Duodenal mucosa (tissue), 2 donors: ENCODE measurements at regions not wholly inside any gene's neighbourhood (a gene's known extent, or its start where the extent isn't known, plus 50 kb on each side); places are given as distances from the start of the nearest gene placed in this dataset.
"Not testable (repeated sequence)": the region's sequence is repeated elsewhere in the genome, so short reads cannot be mapped to it uniquely, and the experiment has no call there.

Source experiments
- H3K27ac ChIP-seq: one replicate; pipeline ENCODE4 v1.7.0; 2013; ENCODE audit warnings: low read depth, low read length
- H3K27me3 ChIP-seq, 2 donors: one replicate each; pipeline ENCODE4 v1.7.0; 2013; ENCODE audit warnings: low read length in 2 of 2, control low read depth in 1 of 2; ENCODE audit not compliant: insufficient read depth in 2 of 2, control insufficient read depth in 1 of 2
- H3K36me3 ChIP-seq, 2 donors: one replicate each; pipeline ENCODE4 v1.7.0; 2013; ENCODE audit warnings: low read length in 2 of 2, control low read depth in 1 of 2; ENCODE audit not compliant: insufficient read depth in 2 of 2, control insufficient read depth in 1 of 2
- H3K4me1 ChIP-seq, 2 donors: one replicate each; pipeline ENCODE4 v1.7.0; 2013; ENCODE audit warnings: low read length in 2 of 2, control low read depth in 1 of 2; ENCODE audit not compliant: insufficient read depth in 2 of 2, control insufficient read depth in 1 of 2
- H3K4me3 ChIP-seq, 2 donors: one replicate each; pipeline ENCODE4 v1.7.0; 2013; ENCODE audit warnings: low read length in 2 of 2, low read depth in 1 of 2
- H3K9ac ChIP-seq, 2 donors: one replicate each; pipeline ENCODE4 v1.7.0; 2013; ENCODE audit warnings: low read length in 2 of 2, low read depth in 1 of 2
- H3K9me3 ChIP-seq, 2 donors: one replicate each; pipeline ENCODE4 v1.7.0; 2013; ENCODE audit warnings: low read length in 2 of 2, control low read depth in 1 of 2; ENCODE audit not compliant: control insufficient read depth in 1 of 2

DNA sequence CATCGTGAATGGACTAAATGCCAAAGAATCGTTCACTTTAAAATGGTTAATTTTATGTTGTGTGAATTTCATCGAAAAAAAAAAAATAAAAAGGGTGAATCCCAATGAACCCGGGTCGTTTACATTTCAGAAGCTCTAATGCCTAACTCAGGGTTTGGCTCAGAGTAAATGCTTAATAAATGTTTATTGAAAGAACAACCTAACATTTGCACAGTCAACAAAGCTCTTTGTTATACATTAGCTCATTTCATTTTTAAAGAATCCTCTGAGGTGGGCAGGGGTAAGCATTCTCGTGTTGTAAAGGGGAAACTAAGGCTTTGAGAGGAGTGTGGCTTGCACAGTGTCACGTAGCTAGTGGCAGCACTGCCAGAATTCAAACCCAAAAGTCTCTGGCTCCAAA is 109.5 kb downstream of the RPLP1 start:
- Histone ChIP-seq H3K27ac (no peak overlapping the region), H3K9me3 (no peaks in the 10 kb centered on the region)

GRCh38 chr15:69562564-69562963 is 109.9 kb downstream of the RPLP1 start:
- no peak overlapping the region for H3K9ac ChIP-seq
- no peaks in the 10 kb centered on the region for H3K36me3 ChIP-seq
- peaks cover 19 to 44% of the 10 kb centered on the region in 2 donors for H3K4me1 ChIP-seq
- H3K9me3 ChIP-seq, result no peaks in the 10 kb centered on the region
- H3K27ac ChIP-seq, result no peak overlapping the region
- H3K27me3 ChIP-seq, result no peaks in the 10 kb centered on the region
- no peak overlapping the region for H3K4me3 ChIP-seq

More for the DNA sequence above, 109.5 kb downstream of the RPLP1 start:
- no peaks in the 10 kb centered on the region for H3K36me3 ChIP-seq
- no peak overlapping the region for H3K4me3 ChIP-seq
- H3K9ac ChIP-seq, result no peak overlapping the region
- H3K4me1 ChIP-seq, result peaks cover 19 to 45% of the 10 kb centered on the region in 2 donors
- no peaks in the 10 kb centered on the region for H3K27me3 ChIP-seq

GRCh38 chr15:69565066-69565655 is 112.5 kb downstream of the RPLP1 start:
- no peaks in the 10 kb centered on the region for H3K9me3 ChIP-seq
- H3K27ac ChIP-seq, result no peak overlapping the region
- no peaks in the 10 kb centered on the region for H3K27me3 ChIP-seq
- no peaks in the 10 kb centered on the region for H3K36me3 ChIP-seq
- H3K9ac ChIP-seq, result no peak overlapping the region
- H3K4me3 ChIP-seq, result no peak overlapping the region
- H3K4me1 ChIP-seq, result peaks cover 9 to 25% of the 10 kb centered on the region in 2 donors

DNA sequence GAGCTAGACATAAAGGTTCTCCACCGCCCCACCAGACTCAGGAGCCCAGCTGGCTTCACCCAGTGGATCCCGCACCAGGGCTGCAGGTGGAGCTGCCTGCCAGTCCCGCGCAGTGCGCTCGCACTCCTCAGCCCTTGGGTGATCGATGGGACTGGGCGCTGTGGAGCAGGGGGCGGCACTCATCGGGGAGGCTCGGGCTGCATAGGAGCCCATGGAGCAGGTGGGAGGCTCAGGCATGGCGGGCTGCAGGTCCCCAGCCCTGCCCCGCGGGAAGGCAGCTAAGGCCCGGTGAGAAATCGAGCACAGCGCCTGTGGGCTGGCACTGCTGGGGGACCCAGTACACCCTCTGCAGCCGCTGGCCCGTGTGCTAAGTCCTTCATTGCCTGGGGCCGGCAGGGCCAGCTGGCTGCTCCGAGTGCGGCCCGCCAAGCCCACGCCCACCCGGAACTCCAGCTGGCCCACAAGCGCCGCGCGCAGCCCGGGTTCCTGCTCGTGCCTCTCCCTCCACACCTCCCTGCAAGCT is 114.7 kb downstream of the RPLP1 start:
- not testable (repeated sequence) for H3K36me3 ChIP-seq, H3K4me3 ChIP-seq, H3K4me1 ChIP-seq, H3K27ac ChIP-seq, H3K9ac ChIP-seq, H3K27me3 ChIP-seq, H3K9me3 ChIP-seq

GRCh38 chr15:69568173-69569009 is 115.8 kb downstream of the RPLP1 start:
- Histone ChIP-seq H3K27me3 (no peaks in the 10 kb centered on the region), H3K9me3 (no peaks in the 10 kb centered on the region), H3K27ac (no peak overlapping the region), H3K9ac (no peak overlapping the region), H3K4me3 (no peak overlapping the region), H3K36me3 (no peaks in the 10 kb centered on the region), H3K4me1 (peaks cover 4 to 6% of the 10 kb centered on the region in 2 donors)

GRCh38 chr15:69570454-69570853 is 117.8 kb downstream of the RPLP1 start:
- H3K4me1 ChIP-seq, result peaks cover 4 to 6% of the 10 kb centered on the region in 2 donors
- no peak overlapping the region for H3K27ac ChIP-seq
- H3K4me3 ChIP-seq, result no peak overlapping the region
- no peaks in the 10 kb centered on the region for H3K36me3 ChIP-seq
- H3K27me3 ChIP-seq, result no peaks in the 10 kb centered on the region
- H3K9me3 ChIP-seq, result no peaks in the 10 kb centered on the region
- no peak overlapping the region for H3K9ac ChIP-seq

DNA sequence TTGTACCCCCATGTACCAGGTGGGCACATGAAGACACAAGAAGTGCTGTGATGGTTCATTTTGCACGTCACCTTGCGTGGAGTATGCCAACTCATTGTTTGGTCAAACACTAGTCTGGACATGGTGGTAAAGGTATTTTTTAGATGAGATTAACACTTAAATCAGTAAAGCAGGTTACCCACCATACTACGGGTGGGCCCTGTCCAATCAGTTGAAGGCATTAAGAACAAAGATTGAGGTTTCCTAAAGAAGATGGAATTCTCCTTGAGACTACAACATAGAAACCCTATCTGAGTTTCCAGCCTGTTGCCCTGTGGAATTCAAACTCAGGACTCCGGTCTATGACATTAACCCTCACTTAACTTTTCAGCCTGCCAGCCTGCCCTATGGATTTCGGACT is 118.4 kb downstream of the RPLP1 start:
- Histone ChIP-seq H3K36me3 (no peaks in the 10 kb centered on the region), H3K27me3 (no peaks in the 10 kb centered on the region), H3K4me1 (peaks cover 6 to 7% of the 10 kb centered on the region in 2 donors), H3K9ac (no peak overlapping the region), H3K27ac (no peak overlapping the region), H3K9me3 (no peaks in the 10 kb centered on the region), H3K4me3 (no peak overlapping the region)

DNA sequence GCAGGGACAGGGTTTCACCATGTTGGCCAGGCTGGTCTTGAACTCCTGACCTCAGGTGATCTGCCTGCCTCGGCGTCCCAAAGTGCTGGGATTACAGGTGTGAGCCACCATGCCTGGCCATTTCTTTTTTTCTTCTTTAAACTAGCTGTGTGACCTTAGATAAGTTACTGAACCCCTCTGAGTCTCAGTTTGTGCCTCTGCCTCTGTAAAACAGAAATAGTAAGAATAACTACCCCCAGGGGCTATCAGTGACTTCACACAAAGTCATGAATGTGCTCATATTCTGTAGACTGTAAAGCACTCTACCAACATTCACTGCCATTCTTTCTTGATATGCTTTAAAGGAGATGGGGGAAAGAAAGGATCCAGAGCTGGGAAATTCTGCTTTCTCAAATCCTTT is 120.7 kb downstream of the RPLP1 start:
- not testable (repeated sequence) for H3K4me3 ChIP-seq, H3K27me3 ChIP-seq, H3K9ac ChIP-seq, H3K27ac ChIP-seq, H3K36me3 ChIP-seq, H3K9me3 ChIP-seq
- peaks cover 28% of the 10 kb centered on the region in 2 donors for H3K4me1 ChIP-seq

DNA sequence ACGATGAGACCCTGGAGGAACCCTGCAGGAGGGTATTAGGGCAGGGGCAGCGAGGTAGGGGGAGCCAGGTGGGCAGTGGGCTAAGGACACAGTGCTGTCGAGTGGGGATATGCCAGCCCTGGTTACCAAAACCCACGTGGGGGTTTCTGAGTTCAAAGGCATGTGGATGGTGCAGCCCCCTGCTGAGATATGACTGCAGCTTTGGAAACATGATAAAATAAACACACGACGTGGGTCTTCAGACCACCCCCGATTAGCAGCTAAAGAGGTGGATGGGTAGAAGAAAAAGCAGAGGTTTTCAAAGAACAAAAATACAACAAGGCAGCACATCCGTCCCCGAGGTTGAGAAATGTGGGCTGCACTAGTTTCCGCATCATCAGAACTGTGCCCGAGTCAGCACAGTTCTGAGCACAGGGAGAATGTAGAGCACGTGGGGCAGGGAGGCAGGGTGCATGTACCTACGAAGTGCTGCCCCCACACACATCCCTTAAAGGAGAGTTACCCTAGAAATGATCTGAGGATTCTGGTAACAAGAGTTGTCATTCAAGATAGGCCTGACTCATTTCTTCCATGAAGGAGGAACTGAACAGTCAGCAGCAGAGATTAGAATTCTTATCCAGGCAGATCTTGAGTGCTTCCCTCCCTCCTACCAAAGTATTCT is 121.3 kb downstream of the RPLP1 start:
- no peak overlapping the region for H3K27ac ChIP-seq

GRCh38 chr15:69574506-69574905 is 121.9 kb downstream of the RPLP1 start:
- Histone ChIP-seq H3K9me3 (no peaks in the 10 kb centered on the region), H3K9ac (no peak overlapping the region), H3K27ac (no peak overlapping the region), H3K4me3 (no peak overlapping the region), H3K27me3 (no peaks in the 10 kb centered on the region), H3K4me1 (peaks cover 40% of the 10 kb centered on the region in 2 donors), H3K36me3 (no peaks in the 10 kb centered on the region)

More for the DNA sequence above, 121.3 kb downstream of the RPLP1 start:
- H3K9me3 ChIP-seq, result no peaks in the 10 kb centered on the region
- peaks cover 35% of the 10 kb centered on the region in 2 donors for H3K4me1 ChIP-seq
- no peaks in the 10 kb centered on the region for H3K36me3 ChIP-seq
- no peak overlapping the region for H3K4me3 ChIP-seq
- H3K9ac ChIP-seq, result no peak overlapping the region
- H3K27me3 ChIP-seq, result no peaks in the 10 kb centered on the region
